HK-2 (cell line): ENCODE measurements at regions not wholly inside any gene's neighbourhood (a gene's known extent, or its start where the extent isn't known, plus 50 kb on each side); places are given as distances from the start of the nearest gene placed in this dataset.

ENCODE experiments used
- DNase-seq: peaks from one replicate; pipeline ENCODE4 v3.0.0-alpha.2; 2018; ENCODE audit not compliant: unreplicated experiment

DNA sequence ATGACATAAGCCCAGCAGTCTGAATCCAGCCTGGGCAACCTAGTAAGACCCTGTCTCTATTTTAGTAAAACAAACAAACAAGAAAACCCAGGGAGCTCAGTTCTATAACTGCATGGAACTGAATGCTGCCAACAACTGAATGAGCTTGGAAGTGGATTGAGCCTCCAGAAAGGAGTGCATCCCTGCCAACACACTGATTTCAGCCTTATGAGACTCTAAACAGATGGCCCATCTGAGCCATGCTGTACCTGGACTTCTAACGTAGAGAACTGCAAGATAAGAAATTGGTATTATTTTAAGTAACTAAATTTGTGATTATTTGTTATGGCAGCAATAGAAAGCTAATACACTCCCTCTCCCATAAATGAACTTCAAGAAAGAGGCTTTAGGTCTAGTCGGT lies 150.4 kb upstream of the RAI14 start:
- DNase-seq = no peak

DNA sequence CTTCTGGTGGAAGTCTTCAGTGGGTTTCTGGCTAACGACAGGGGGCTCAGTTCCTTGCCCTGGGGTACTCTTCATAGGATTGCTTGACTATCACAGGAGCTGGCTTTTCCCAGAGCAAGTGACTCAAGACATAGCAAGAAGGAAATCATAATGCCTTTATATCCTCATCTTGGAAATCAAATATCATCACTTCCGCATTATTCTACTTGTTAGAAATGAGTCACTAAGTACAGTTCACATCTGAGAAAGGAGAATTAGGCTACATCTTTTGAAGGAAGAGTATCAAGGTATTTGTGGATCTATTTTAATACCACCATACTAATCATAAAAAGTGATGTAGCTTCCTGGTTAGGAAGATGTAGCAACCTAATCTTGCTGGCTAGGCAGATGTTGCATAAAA lies 148.2 kb upstream of the RAI14 start:
- no peak for DNase-seq

DNA sequence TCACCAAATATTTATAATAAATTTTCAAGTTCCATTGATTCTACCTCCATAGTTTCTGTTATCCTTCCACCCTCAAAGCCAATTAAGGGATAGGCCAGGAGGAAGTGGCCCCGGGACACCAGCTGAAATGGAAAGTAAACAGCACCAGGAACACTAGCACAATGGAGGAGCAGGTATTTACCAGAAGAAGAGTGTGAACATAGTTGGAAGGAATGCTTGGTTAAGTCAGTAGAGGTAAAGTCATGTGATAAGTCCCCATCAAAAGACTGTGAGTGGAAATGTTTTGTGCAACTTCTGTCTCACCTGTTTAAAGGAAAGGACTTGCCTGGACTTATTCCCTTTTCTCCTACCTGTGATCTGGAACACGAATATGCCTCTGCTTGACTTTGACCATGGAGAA lies 146.7 kb upstream of the RAI14 start:
- no peak for DNase-seq

DNA sequence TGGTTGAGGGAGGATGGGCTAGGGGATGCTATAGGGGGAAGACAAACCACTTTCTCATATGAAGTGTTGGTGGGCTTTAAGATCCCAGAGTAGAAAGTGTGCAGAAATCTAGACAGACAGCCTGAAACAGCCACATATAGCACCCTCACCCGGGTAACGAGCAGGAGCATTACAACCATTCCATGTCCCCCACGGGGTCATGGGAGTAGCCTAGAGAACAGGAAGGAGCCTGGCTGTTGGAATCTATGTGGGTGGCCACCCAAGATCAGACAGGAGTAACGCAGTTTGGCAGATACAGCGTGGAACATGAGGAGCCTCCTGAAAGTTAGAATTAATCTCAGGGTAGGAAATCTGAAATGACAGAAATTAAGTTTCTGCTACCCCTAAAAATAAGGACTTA lies 146.1 kb upstream of the RAI14 start:
- no peak for DNase-seq

DNA sequence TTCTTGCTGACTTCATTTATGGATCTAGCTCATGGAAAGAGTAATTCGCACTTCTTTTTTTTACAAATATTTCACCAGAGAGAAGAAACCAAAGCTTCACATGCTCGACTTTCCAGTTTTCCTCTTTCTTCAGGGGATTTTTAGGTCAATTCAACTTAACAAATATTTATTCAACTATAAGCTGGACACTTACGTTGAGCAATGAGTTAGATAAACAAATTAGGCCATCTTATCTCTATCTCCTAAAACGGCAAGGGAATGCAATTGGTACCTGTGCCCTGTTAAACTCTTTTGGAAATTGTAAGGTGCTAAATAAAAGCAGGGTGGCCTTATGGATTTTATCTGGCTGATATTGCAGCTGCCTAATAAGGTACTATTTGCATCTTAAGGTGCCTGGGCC lies 145.1 kb upstream of the RAI14 start:
- no peak for DNase-seq

DNA sequence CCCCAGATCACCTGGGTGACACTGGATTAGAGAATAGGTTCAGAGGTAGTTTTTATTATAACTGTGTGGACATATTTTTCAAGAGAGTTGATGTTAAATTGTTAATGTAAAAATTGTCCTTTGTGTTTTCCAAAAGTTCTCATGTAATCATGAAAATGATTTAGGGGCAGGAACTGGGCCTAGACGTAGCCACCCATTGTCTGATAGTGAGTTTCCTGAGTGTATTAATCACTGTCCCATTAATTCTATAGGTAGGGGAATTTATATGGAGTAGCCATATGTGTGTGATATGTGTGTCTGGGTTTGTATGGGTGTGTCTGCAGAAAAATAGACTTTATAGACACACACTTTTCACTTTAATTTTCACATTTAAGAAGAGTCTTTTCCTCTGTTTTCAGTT lies 144.6 kb upstream of the RAI14 start:
- no peak for DNase-seq

DNA sequence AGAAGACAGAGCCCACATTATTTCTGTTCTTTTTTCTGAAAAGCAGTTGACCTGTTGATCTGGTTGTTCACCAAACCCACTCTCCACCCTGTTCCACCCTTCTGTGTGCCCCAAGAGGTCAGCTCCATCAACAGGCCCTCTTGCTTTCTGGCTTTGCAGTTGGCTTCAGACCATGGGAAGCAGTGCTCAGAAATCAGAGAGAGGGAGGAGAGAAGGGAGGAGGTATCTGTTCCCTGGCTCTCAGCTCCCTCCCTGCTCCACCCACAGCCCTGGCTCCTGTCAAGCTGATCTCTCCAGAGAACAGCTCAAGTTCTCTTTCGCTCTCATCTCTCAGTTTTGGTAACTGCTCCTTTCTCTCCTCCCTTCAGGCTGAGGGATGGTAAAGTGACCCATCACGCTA lies 144.2 kb upstream of the RAI14 start:
- DNase-seq = no peak

DNA sequence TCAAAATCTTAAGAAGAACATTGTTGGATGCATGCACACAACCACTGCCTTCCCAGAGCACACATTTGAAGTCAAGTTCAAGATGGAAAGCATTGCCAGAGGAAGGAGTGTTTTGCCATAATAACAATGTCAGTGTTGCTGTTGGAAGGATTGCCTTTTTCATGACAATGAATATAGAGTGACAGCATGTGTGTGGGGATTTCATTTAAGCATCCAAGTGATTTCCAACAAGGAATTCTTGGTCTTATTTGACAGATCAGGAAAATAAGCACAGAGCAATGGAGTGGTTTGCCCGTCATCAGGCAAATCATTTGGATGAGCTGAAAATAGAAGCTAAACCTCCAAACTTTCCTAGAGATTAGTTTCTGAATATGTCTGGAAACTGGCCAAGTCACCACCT lies 140.0 kb upstream of the RAI14 start:
- no peak for DNase-seq

DNA sequence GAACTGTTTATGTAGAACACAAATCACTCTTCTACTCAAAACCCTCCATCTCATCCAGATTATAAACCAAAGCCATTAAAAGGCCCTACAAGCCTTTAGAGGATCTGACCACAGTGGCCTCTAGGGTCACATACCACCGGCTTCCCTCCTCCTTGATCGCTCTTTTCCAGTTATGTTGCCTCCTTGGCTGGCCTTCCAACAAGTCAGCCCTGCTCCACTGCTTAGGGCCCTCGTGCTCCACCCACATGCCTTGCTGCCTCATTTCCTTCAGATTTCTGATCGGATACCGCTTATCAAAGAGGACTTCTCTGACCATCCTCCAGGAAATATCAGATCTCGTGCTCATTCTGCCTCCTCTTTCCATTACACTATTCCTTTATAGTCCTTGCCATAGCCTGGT lies 139.4 kb upstream of the RAI14 start:
- no peak for DNase-seq

DNA sequence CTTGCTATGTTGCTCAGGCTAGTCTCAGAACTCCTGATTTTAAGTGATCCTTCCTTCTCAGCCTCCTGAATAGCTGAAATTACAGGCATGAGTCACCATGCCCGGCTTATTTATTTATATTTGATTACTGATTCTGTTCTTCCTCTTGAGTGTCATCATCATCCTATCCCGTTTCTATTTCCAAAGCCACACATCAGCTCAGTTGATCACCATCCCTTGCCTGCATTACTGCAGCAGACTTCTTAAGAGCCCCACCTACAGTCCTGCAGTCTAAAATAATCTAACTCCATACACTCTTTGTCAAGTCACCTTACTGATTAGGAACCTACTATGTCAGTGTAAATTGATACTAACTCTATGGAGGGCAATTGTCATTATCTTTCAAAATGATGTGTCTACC lies 138.9 kb upstream of the RAI14 start:
- DNase-seq = no peak

DNA sequence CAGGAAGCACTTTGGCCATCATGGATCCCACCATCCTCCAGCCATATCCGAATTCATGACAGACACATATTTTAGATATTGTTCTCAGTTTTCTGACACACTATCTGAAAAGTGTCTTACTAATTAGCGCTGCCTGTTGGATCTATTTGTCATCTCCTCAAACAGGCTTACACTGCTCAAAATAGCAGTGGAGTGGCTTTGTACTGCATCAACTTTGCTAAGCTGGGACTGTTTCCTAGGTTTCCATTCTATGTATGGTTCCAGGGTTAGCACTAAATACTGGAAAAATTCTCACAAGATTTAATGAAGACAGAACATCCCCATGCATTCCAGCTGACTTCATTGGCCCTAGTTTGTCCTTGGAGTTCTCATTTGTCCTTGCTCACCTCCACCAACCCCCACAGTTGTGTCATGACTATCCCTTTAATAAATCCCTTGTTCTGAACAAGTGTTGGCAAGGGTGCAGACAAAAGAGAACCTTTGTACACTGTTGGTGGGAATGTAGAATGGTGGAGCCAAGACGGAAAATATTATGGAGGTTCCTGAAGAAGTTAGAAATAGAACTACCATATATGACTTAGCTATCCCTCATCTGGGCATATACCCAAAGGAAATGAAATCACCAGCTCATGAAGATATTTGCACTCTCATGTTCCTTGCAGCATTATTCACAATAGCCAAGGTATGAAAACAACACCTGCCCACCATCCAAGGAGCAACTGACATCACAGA lies 136.5 kb upstream of the RAI14 start:
- no peak for DNase-seq

DNA sequence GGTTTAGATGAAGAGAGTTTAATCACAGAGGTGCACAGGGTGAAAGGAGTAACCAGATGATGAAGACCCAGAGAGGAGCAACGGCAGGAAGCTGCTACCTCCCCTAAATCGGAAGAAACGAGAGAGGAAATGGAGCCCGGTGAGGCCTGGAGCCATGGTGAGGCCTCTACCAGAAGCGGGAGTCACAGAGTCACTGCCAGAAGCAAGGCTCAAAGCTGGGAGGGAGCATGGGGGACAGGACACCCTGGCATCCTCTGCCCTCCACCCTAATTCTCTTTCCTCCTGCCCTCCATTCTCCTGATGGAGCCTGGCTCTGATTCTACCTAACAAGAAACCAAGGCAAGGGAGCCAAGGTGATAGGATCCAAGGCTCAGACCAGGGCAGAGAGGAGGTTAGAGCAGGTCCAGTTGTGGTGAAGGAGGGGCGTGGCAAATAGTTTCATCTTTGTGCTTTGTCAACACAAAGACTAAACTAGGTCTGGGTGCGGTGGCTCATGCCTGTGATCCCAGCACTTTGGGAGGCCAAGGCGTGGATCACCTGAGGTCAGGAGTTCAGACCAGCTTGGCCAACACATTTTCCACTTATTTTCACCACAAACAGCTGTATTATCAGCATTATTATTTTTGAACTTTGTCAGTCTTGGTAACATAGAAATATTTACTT lies 134.4 kb upstream of the RAI14 start:
- no peak for DNase-seq

DNA sequence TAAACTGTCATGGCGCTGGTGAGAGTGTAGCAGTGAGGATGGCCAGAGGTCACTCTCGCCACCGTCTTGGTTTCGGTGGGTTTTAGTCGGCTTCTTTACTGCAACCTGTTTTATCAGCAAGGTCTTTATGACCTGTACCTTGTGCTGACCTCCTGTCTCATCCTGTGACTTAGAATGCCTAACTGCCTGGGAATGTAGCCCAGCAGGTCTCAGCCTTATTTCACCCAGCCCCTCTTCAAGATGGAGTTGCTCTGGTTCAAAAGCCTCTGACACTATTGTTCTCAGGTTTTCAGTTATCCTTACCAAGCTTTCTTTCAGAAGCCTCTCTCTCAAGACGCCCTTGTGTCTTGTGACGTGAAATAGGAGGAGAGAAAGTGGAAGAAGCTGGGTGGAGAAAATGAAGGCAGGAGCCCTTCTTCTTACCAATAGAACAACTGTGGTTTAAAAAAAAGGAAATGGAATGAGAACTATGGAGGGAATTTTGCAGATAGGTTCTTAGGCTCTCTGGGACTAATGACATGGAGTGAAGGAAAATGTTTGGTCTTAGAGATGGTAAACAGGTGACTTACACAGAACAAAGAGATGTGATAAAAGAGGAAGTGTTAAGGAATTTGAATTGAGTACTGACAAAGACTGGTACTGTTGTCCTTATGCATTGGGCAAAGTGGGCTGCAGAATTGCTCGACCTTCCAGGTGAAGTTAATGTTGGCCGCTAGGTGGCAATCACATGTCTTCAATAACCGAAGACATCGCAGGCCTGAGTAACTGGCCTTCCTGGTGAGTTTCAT lies 133.3 kb upstream of the RAI14 start:
- DNase-seq = peak; percentile 59

DNA sequence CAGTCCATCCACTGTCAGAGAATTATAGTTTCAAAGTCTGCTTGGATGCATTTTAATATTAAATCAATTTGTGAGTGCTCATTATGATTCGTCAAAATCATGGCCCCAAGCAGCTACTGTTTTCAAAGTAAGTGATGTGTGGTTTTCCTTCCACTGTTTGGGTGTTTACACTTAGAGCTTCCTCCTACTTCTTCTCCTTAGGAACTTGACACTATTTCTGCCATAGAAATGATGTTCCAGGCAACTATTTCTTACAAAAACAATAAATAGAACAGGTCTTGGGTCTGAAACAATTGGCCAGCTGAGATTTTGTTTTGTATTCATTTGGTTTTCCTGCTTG lies 132.8 kb upstream of the RAI14 start:
- DNase-seq = no peak

DNA sequence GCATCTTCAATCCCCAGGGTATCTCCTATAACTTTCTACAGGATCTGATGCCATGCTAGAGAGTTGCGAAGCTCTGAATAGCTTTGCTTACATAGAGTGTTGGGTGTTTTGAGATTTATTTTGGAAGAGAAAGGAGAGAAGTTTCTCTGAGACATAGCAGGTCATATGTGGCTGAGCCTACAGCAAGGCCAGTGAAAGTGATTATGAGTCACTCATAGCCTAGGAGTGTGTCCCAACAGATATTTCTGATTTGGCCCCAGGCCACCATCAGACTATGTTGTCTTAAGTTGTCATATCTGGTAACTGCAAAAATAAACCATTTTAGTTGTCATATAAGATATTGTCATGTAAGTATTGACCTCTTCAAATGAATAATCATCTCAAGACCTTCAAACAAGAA lies 132.0 kb upstream of the RAI14 start:
- no peak for DNase-seq

DNA sequence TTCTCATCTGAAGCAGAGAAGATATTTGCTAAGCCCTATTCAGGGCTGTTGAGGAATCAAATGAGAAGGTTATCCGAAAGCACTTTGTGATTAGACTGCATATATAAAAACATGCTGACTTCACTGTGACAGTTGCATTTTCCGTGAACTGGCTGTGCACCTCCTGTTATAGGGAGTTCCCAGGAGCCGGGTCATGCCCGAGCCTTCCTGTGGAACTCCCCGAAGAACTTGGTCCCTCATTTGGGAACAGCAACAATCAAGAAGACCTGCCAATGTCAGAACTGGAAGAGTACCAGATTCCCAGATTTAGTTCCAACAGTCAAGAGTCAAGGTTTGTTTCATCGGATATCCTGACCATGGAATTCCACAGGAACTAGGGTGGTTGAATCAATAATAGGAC lies 130.4 kb upstream of the RAI14 start:
- DNase-seq = no peak

DNA sequence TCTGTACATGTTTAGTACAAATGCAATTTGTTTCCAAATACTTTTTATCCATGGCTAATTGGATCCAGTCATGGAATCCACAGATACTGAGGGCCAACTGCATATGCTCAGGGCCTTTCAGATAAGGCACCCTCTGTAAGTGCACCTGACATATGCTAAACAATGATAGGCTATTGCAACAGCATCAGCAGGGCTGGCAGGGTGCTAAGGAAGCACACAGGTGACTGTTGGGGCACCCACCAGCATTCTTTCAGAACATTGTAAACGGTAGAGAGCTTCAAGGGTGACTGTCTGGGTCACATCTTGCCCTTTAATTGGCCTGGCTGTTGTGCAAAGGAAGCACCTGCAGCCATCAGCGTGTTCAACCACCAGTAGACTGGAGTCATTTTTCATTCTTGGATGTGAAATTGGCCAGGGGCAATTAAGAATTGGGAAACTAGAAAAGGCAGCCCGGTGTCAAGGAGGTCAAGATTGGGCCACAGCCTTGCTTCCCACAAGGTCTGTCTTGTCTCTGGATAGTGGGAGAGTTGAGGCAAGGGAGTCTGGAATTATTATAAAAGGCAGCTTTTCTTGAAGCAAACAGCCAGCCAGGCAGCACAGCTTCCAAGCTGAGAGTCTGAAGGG lies 129.3 kb upstream of the RAI14 start:
- DNase-seq = no peak

DNA sequence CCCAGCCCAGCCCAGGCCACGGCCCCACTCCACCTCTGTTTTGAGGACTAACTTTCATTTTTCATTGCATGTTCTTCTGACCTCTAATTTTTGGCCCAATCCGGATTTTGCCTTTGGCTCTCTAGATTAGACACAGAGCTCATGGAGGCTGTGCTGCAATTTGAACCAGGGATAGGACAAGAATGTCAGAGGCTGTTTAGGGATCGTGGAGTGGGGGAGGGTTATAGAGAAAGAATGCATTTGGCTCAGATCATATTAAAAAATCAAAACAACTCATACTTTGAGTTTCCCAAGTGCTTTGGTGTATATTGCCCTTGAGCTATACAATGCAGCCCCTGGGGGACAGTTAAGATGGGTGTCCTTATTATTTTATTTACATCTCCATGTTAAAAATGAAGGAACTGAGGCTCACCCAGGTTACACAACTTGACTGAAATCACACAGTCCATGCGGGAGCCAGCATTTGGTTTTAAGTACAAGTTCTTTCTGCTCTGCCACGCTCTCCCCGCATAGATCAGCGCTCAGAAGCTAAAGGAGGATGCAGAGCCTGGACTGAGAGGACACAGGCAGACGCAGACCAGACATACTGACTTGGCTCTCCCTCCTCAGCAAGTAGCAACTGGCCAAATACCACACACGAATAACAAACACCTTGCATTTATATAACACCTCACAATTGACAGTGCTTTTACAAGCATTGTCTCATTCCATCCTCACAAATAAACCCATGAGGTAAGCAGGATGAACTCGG lies 126.4 kb upstream of the RAI14 start:
- no peak for DNase-seq

DNA sequence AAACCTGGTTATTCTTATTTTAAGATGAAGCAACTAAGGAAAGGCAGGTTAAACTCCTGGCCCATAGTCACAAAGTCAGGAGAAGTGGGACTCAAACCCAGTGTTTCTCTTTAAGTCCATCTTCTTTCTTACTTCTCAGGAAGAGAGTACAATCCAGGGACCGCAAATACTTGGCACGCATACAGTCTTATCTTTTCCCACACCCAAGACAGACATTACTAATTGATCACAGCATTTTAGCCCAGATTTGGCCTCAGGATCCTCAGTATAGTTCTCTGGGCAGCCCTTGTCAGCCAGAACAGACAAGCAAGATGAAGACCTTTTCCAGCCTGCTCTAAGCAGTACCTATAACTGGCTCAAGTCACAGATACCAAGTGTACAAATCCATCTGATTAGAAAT lies 125.5 kb upstream of the RAI14 start:
- no peak for DNase-seq

DNA sequence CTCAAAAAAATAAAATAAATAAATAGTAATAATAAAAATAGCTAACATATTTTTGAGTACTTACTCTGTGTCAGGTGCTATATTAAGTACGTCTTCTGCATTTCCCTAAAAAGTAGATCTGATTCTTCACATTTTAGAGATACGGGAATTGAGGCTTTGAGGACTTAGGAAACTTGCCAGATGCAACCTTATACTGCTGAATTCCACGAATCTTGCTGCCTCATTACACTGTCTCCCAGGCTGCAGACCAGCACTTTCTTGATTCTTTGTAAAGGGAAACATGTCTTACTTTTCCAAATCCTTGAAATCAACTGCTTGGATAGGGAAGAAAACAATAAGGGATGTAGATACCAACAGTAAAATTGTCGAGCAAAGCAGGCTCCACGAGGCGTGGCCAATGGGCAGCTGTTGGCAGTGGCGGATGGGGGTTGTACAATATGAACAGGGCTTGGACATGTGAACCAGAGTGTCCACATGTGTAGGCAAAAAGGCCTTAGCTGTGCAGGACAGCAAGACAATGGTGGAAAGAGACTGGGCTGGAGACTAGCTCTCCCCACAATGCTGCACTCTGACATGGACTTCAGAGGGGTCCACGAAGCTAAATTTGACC lies 124.3 kb upstream of the RAI14 start:
- DNase-seq = no peak
